OCI-LY7 (cell line): ENCODE measurements at regions not wholly inside any gene's neighbourhood (a gene's known extent, or its start where the extent isn't known, plus 50 kb on each side); places are given as distances from the start of the nearest gene placed in this dataset.
"Not testable (repeated sequence)": the region's sequence is repeated elsewhere in the genome, so short reads cannot be mapped to it uniquely, and the experiment has no call there.

Source experiments
- CTCF ChIP-seq: fragments of 200-600 bp; sonication (generic); conservative IDR thresholded peaks from 2 replicates; pipeline ENCODE4 v1.5.1; 2014; ENCODE audit warnings: mild to moderate bottlenecking, antibody characterized with exemption, low read length, moderate library complexity, mixed read lengths
- EZH2phosphoT487 ChIP-seq: fragments of 200-600 bp; sonication (generic); IDR thresholded peaks from 2 replicates; pipeline ENCODE4 v1.6.1; 2018; ENCODE audit warnings: low read depth, borderline replicate concordance, mild to moderate bottlenecking, mixed run types, antibody characterized with exemption, low read length, moderate library complexity, mixed read lengths

- TF ChIP-seq CTCF, EZH2phosphoT487: not testable (repeated sequence)
Measured at GRCh38 chrX:66794514-66794913, 155.6 kb upstream of the EDA2R start.
